ENCODE measurements at regions not wholly inside any gene's neighbourhood (a gene's known extent, or its start where the extent isn't known, plus 50 kb on each side); places are given as distances from the start of the nearest gene placed in this dataset.

GRCh38 chr14:65840786-65841185 is 428.3 kb downstream of the FUT8 start:
- TF ChIP-seq RCOR1 (conservative IDR thresholded peaks at IDR 0.05; ENCODE audit: low read depth, low read length) (no peak), EZH2 (IDR thresholded peaks at IDR 0.05; ENCODE audit: borderline replicate concordance, control insufficient read depth, low read depth, low read length) (no peak), GABPA (IDR thresholded peaks at IDR 0.05; ENCODE audit: low read depth) (no peak), NFYB (IDR thresholded peaks at IDR 0.05; ENCODE audit: insufficient read depth, low read depth, low read length) (no peak), USF2 (IDR thresholded peaks at IDR 0.05; ENCODE audit: borderline replicate concordance, low read depth, low read length) (no peak), RFX5 (IDR thresholded peaks at IDR 0.05; ENCODE audit: low read depth, low read length) (no peak), ZNF217 (IDR thresholded peaks at IDR 0.05) (no peak), JUND (IDR thresholded peaks at IDR 0.05; ENCODE audit: low read depth, low read length) (no peak), SMC3 (IDR thresholded peaks at IDR 0.05; ENCODE audit: borderline replicate concordance, low read length) (no peak)
- TF ChIP-seq, protein P1, sequence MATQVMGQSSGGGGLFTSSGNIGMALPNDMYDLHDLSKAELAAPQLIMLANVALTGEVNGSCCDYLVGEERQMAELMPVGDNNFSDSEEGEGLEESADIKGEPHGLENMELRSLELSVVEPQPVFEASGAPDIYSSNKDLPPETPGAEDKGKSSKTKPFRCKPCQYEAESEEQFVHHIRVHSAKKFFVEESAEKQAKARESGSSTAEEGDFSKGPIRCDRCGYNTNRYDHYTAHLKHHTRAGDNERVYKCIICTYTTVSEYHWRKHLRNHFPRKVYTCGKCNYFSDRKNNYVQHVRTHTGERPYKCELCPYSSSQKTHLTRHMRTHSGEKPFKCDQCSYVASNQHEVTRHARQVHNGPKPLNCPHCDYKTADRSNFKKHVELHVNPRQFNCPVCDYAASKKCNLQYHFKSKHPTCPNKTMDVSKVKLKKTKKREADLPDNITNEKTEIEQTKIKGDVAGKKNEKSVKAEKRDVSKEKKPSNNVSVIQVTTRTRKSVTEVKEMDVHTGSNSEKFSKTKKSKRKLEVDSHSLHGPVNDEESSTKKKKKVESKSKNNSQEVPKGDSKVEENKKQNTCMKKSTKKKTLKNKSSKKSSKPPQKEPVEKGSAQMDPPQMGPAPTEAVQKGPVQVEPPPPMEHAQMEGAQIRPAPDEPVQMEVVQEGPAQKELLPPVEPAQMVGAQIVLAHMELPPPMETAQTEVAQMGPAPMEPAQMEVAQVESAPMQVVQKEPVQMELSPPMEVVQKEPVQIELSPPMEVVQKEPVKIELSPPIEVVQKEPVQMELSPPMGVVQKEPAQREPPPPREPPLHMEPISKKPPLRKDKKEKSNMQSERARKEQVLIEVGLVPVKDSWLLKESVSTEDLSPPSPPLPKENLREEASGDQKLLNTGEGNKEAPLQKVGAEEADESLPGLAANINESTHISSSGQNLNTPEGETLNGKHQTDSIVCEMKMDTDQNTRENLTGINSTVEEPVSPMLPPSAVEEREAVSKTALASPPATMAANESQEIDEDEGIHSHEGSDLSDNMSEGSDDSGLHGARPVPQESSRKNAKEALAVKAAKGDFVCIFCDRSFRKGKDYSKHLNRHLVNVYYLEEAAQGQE (IDR thresholded peaks at IDR 0.05; ENCODE audit: low read depth, low read length), result no peak
- ChIA-PET CTCF (interaction anchor here (2.3 to 2.4 kb wide), 2 partner anchors 16 to 425 kb away, joined by 4 to 10 read pairs; no protein-coding TSS in a partner anchor), SMC1A (ENCODE audit: uncharacterized antibody, unreplicated experiment) (no interaction called here), POLR2A (no interaction called here), RAD21 (ENCODE audit: unreplicated experiment) (no interaction called here)
- Histone ChIP-seq H3K4me3 (no peak overlapping the region), H3K79me2 (ENCODE audit: control insufficient read depth, insufficient read depth, low read length) (no peaks in the 10 kb centered on the region), H4K20me1 (ENCODE audit: control insufficient read depth, insufficient read depth) (no peaks in the 10 kb centered on the region), H3K9me3 (replicated peaks; ENCODE audit: control insufficient read depth, insufficient read depth, low read length) (no peaks in the 10 kb centered on the region), H3K4me1 (ENCODE audit: control insufficient read depth, insufficient read depth, low read length) (no peaks in the 10 kb centered on the region), H3K4me2 (ENCODE audit: control insufficient read depth, insufficient read depth) (no peak overlapping the region), H3K27me3 (replicated peaks in 1 of 2; ENCODE audit: control insufficient read depth in 2 of 2, insufficient read depth in 2 of 2, low read length in 1 of 2) (no peaks in the 10 kb centered on the region), H3K9ac (ENCODE audit: control insufficient read depth, insufficient read depth, low read length) (no peak overlapping the region), H3K27ac (ENCODE audit: control insufficient read depth, insufficient read depth) (no peak overlapping the region), H2AFZ (ENCODE audit: control insufficient read depth, low read depth, low read length) (no peak overlapping the region), H3K36me3 (ENCODE audit: control insufficient read depth in 2 of 2, insufficient read depth in 2 of 2, low read length in 1 of 2) (no peaks in the 10 kb centered on the region)
- ATAC-seq (no peak), DNase-seq (ENCODE audit: low read depth, low spot score) (no peak), FAIRE-seq (no peak)
- WGBS (ENCODE audit: insufficient coverage, insufficient replicate concordance, low lambda C conversion rate, missing lambda C conversion rate), result 23% methylated on average over 1 of the region's 1 CpG
- no TSS peak for BruUV-seq (replicated peaks)
- in situ Hi-C loops (cut with MboI), result no loop called here
- intact Hi-C loops (cut with micrococcal nuclease; ENCODE audit: unreplicated experiment), result no loop called here

Data from GM12878 (cell line).